Upper lobe of right lung (tissue), 1 donor: ENCODE measurements at regions not wholly inside any gene's neighbourhood (a gene's known extent, or its start where the extent isn't known, plus 50 kb on each side); places are given as distances from the start of the nearest gene placed in this dataset.

ENCODE experiments used
- ATAC-seq: fragments of 200-7000 bp; cut with Tn5 transposase; one replicate; pipeline ENCODE4 v1.9.1; 2020; ENCODE audit warnings: mild to moderate bottlenecking, moderate library complexity
- DNase-seq: peaks from one replicate; pipeline ENCODE4 v3.0.0-alpha.2; 2020
- H3K27ac ChIP-seq: fragments of 200-600 bp; one replicate; pipeline ENCODE4 v1.8.0; 2022
- H3K27me3 ChIP-seq: fragments of 200-600 bp; one replicate; pipeline ENCODE4 v1.8.0; 2022; ENCODE audit warnings: mild to moderate bottlenecking
- H3K36me3 ChIP-seq: fragments of 200-600 bp; one replicate; pipeline ENCODE4 v1.8.0; 2022
- H3K4me1 ChIP-seq: fragments of 200-600 bp; one replicate; pipeline ENCODE4 v1.8.0; 2022
- H3K4me3 ChIP-seq: fragments of 200-600 bp; one replicate; pipeline ENCODE4 v1.8.0; 2022; ENCODE audit warnings: mild to moderate bottlenecking
- H3K9me3 ChIP-seq: fragments of 200-600 bp; one replicate; pipeline ENCODE4 v1.8.0; 2022
- CTCF ChIP-seq: fragments of 200-600 bp; IDR thresholded peaks from one replicate; pipeline ENCODE4 v1.8.0; 2022; ENCODE audit warnings: antibody characterized with exemption
- intact Hi-C: fragments of 100-400 bp; cut with DNase I; formaldehyde crosslinking; loops from one replicate; pipeline ENCODE4 v1.11.0; 2022
- donor health status: DM: no; HTN: yes; CAD: no; lungs with severe emphysema.

DNA sequence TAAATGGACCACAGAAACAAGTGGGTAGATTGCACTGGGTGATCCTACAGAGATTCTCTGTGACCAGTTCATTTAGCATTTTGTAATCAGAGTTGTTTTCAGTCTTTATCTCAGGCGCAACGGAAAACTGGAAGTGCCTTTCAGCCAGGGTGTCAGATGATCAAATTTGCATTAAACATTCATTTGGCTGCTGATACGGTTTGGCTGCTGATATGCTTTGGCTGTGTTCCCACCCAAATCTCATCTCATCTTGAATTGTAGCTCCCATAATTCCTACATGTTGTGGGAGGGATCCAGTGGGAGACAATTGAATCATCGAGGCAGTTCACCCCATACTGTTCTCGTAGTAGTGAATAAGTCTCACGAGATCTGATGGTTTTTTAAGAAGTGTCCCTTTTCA is 1396.1 kb upstream of the TMEFF2 start:
- no peaks in the 10 kb centered on the region for H3K36me3 ChIP-seq
- no peak for ATAC-seq
- H3K4me3 ChIP-seq: no peak overlapping the region
- DNase-seq: no peak
- intact Hi-C loops: no loop called here
- no peak overlapping the region for H3K27ac ChIP-seq
- no peaks in the 10 kb centered on the region for H3K9me3 ChIP-seq
- no peak for TF ChIP-seq CTCF
- no peaks in the 10 kb centered on the region for H3K4me1 ChIP-seq
- H3K27me3 ChIP-seq: no peaks in the 10 kb centered on the region

DNA sequence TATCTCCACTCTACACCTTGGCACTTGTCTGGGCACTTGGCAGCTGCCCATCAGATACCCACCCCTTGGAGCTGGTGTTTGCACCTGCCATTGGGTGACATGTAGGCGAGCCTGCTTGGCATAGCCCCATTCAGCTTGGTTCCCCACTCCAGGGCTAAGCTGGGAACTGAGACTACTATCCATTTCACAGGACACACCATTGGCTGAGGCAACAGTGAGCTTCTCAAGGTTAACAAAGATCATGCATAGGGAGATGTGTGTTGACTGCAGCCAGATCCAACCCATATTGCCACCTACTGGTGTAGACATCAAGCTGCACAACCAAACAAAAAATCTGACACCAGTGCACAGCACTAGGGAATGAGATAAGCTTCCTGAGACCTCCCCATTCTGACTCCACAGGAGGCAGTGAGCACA is 1389.8 kb upstream of the TMEFF2 start:
- TF ChIP-seq CTCF: no peak
- no peak overlapping the region for H3K27ac ChIP-seq
- intact Hi-C loops: no loop called here
- H3K9me3 ChIP-seq: no peaks in the 10 kb centered on the region
- DNase-seq (no peak), ATAC-seq (peak; percentile 35)
- no peaks in the 10 kb centered on the region for H3K36me3 ChIP-seq
- H3K27me3 ChIP-seq: no peaks in the 10 kb centered on the region
- no peaks in the 10 kb centered on the region for H3K4me1 ChIP-seq
- no peak overlapping the region for H3K4me3 ChIP-seq

GRCh38 chr2:193583638-193584400 is 1389.1 kb upstream of the TMEFF2 start:
- Histone ChIP-seq H3K27ac (no peak overlapping the region), H3K4me3 (no peak overlapping the region), H3K4me1 (no peaks in the 10 kb centered on the region), H3K36me3 (no peaks in the 10 kb centered on the region), H3K9me3 (no peaks in the 10 kb centered on the region), H3K27me3 (no peaks in the 10 kb centered on the region)
- ATAC-seq (no peak), DNase-seq (no peak)
- TF ChIP-seq CTCF: no peak
- intact Hi-C loops: no loop called here

DNA sequence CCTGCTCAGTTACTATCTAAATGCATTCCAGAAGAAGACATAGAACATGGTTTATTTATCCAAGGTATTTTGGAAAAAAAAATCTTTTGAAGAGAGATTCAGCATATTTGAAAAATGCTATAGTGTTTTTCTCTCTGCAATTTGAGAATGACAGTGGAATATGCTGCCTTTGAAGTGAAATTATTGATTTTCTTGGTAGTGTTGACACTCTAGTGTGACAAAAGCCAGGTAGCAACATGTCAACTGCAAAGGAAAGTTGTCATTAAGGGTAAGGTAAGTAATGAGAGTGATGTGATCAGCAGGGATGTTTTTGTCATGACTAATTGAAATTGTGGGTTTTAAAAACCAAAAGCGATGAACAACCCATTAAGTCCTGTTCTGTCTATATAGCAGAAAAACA is 1387.1 kb upstream of the TMEFF2 start:
- Histone ChIP-seq H3K27ac (no peak overlapping the region), H3K9me3 (no peaks in the 10 kb centered on the region), H3K36me3 (no peaks in the 10 kb centered on the region), H3K4me3 (no peak overlapping the region), H3K4me1 (no peaks in the 10 kb centered on the region), H3K27me3 (no peaks in the 10 kb centered on the region)
- ATAC-seq (no peak), DNase-seq (no peak)
- no peak for TF ChIP-seq CTCF
- intact Hi-C loops: no loop called here

DNA sequence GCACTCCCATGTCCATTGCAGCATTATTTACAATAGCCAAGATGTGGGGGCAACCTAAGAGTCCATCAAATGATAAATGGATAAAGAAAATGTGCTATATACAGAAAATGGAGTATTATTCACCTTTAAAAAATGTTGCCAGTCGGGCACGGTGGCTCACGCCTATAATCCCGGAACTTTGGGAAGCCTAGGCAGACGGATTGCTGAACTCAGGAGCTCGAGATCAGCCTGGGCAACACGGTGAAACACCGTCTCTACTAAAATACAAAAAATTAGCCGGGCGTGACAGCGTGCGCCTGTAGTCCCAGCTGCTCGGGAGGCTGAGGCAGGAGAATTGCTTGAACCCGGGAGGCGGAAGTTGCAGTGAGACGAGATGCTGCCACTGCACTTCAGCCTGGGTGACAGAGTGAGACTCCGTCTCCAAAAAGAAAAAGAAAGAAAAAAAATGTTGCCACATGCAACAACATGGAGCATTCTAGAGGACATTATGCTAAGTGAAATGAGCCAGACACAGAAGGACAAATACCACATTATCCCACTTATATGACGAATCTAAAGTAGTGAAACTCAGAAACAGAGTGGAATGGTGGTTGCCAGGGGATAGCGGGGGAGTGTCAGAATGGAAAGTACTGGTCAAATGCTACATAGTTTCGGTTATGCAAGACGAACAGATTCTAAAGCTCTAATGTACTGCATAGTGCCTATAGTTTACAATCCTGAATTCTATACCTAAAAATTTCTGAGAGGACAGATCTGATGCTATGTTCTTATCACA is 1385.6 kb upstream of the TMEFF2 start:
- TF ChIP-seq CTCF: no peak
- no peaks in the 10 kb centered on the region for H3K9me3 ChIP-seq

More for the DNA sequence above, 1385.6 kb upstream of the TMEFF2 start:
- DNase-seq (no peak), ATAC-seq (no peak)
- no peaks in the 10 kb centered on the region for H3K4me1 ChIP-seq
- H3K27ac ChIP-seq: no peak overlapping the region
- intact Hi-C loops: no loop called here
- no peaks in the 10 kb centered on the region for H3K27me3 ChIP-seq
- H3K36me3 ChIP-seq: no peaks in the 10 kb centered on the region
- H3K4me3 ChIP-seq: no peak overlapping the region
